NB4 (cell line): ENCODE measurements at regions not wholly inside any gene's neighbourhood (a gene's known extent, or its start where the extent isn't known, plus 50 kb on each side); places are given as distances from the start of the nearest gene placed in this dataset.

Experiments
- DNase-seq: peaks from one replicate; pipeline ENCODE4 v3.0.0; 2010; ENCODE audit warnings: low read depth
- H3K4me3 ChIP-seq: one replicate; pipeline ENCODE4 v1.5.1; 2011; ENCODE audit warnings: mild to moderate bottlenecking, low read depth, low read length, moderate library complexity
- MYC ChIP-seq: IDR thresholded peaks from 2 replicates; pipeline ENCODE4 v1.6.1; 2011; ENCODE audit warnings: low read depth, low read length
- POLR2A ChIP-seq: IDR thresholded peaks from 2 replicates; pipeline ENCODE4 v1.6.1; 2011; ENCODE audit warnings: mild to moderate bottlenecking; ENCODE audit not compliant: insufficient read length; ENCODE audit errors: extremely low read depth
- TF ChIP-seq, protein P1 (sequence below): IDR thresholded peaks from one replicate; pipeline ENCODE4 v1.5.1; 2012; ENCODE audit warnings: low read depth, low read length
- TF ChIP-seq, protein P2 (sequence below): IDR thresholded peaks from 2 replicates; pipeline ENCODE4 v1.6.1; 2011; ENCODE audit warnings: low read depth, low read length

DNA sequence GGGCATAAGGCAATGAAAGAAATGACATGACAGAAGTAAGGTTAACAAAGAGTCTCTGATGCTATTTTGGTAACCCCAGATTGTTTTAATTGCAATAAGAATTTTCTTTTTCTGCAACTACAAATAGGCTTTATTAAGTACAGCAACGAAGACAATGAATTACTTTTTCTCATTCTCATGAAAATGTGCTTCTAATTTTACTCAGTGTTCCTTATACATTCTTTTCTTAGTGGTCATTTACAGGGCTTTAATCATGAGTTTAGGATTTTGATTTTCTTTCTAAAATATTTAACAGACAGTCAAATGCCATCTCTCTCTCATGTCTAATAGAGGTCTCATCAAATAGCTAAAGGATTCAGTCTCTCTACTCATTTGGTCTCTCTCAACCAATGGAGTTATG is 452.1 kb downstream of the RAP2B start:
- H3K4me3 ChIP-seq = no peak overlapping the region
- no peak for TF ChIP-seq POLR2A
- TF ChIP-seq, protein P1, sequence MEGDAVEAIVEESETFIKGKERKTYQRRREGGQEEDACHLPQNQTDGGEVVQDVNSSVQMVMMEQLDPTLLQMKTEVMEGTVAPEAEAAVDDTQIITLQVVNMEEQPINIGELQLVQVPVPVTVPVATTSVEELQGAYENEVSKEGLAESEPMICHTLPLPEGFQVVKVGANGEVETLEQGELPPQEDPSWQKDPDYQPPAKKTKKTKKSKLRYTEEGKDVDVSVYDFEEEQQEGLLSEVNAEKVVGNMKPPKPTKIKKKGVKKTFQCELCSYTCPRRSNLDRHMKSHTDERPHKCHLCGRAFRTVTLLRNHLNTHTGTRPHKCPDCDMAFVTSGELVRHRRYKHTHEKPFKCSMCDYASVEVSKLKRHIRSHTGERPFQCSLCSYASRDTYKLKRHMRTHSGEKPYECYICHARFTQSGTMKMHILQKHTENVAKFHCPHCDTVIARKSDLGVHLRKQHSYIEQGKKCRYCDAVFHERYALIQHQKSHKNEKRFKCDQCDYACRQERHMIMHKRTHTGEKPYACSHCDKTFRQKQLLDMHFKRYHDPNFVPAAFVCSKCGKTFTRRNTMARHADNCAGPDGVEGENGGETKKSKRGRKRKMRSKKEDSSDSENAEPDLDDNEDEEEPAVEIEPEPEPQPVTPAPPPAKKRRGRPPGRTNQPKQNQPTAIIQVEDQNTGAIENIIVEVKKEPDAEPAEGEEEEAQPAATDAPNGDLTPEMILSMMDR = no peak
- TF ChIP-seq, protein P2, sequence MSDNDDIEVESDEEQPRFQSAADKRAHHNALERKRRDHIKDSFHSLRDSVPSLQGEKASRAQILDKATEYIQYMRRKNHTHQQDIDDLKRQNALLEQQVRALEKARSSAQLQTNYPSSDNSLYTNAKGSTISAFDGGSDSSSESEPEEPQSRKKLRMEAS = no peak
- no peak for TF ChIP-seq MYC
- DNase-seq = no peak

DNA sequence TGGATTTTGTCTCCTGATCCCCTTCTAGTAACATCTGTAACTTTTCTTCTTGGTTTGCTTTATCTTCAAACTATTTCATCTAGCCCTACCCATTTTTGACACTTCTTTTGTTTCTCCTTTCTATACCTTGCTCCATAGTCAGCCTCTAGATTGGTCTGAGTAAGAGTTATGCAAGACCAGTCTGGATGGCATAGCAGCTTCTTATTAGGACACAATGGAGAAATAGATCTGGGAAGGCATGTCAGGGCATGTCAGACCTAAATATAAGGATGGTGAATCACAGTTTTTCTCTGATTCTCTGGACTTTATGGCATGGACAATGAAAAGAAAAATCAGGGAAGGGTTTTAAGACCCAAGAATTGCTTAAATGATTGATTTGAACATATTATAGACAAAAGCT is 452.5 kb downstream of the RAP2B start:
- H3K4me3 ChIP-seq = no peak overlapping the region
- no peak for TF ChIP-seq POLR2A
- TF ChIP-seq, protein P1 = no peak
- TF ChIP-seq, protein P2 = no peak
- TF ChIP-seq MYC = no peak
- no peak for DNase-seq

DNA sequence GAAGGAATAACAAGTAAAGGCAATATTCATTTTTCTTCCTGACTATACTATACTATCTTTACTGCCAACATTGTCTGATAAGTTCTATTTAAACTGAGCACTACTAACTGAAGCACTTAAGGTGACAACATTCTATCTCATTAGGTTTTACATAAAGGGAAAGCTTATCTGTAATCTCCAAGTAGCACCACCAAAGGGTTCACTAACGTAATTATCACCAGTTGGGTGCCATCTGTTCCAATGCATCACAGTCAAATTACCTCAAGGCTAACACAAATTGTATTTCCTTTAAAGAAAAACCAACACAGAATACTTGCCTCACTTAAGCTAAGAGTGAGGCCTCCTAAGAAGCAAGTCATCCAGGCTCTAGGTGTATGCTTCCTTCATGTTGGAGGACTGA is 453.8 kb downstream of the RAP2B start:
- no peak overlapping the region for H3K4me3 ChIP-seq
- TF ChIP-seq MYC (no peak), POLR2A (no peak)
- TF ChIP-seq, protein P2 = no peak
- no peak for DNase-seq

DNA sequence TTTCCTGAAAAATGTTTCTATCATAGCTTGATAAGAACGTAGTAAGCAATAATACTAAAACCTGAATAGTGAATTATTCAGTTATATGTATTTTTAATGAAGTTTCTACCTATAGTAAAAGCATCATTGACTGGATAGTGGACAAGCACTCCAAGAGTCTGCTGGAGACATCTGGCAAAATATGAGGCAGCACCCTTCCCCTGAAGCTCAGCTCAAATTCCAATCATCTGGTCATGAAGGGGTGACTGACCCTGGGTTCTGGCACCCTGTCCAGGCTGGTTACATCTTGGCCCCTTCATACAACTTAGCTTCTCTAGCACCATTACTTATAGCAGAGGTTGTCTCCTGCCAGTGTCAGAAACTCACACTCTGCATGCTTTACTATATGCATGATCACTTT is 455.4 kb downstream of the RAP2B start:
- DNase-seq = no peak
- no peak for TF ChIP-seq POLR2A
- TF ChIP-seq MYC = no peak
- TF ChIP-seq, protein P1 = no peak
- TF ChIP-seq, protein P2 = no peak

DNA sequence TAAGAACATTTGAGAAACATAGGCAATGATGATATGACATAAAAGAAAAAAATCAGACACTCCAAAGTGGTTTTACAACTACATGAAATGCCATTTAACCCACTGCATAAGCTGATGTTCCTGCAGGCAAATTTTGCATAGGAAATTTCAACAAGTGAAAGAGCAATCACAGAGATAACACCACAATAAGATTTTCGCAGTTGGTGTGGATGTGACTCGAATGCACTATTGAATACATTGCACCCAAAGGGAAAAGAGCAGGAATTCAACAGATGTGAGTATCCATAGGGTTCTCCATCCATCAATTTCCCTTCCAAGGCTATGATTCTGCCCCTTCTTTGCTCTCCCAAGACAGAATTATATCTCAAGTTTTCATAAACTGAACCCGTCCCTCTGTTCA is 456.1 kb downstream of the RAP2B start:
- H3K4me3 ChIP-seq = no peak overlapping the region
- TF ChIP-seq, protein P2 = no peak
- TF ChIP-seq POLR2A (no peak), MYC (no peak)
- TF ChIP-seq, protein P1 = no peak
- no peak for DNase-seq

More for the DNA sequence above, 455.4 kb downstream of the RAP2B start:
- no peak overlapping the region for H3K4me3 ChIP-seq

DNA sequence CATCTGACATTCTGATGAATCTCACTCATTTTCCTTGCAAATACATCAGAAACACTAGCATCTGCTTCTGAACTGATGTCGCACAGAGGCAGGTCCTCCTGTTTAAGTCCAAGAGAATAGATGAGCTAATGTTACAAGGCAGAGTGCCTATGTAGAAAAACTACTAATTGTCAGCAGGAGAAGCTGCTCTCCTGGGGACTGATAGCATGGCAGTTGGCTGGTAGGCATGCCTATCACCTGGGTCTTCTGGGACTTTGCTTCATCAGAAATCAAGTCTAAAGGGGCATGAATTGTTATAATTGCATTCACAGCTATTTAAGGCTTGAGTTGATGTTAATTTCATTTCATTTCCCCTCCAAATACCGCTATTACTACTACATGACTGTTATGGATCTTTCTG is 457.2 kb downstream of the RAP2B start:
- no peak overlapping the region for H3K4me3 ChIP-seq
- TF ChIP-seq MYC (no peak), POLR2A (no peak)
- TF ChIP-seq, protein P2 = no peak
- TF ChIP-seq, protein P1 = no peak
- DNase-seq = no peak
